Cardiac muscle cell (in vitro differentiated cells and primary cell): ENCODE measurements at regions not wholly inside any gene's neighbourhood (a gene's known extent, or its start where the extent isn't known, plus 50 kb on each side); places are given as distances from the start of the nearest gene placed in this dataset.
A peak's percentile ranks its signal among the peaks of the same experiment; 100 is the strongest.

Experiments
- DNase-seq, 2 donors: peaks; one replicate each; pipeline versions ENCODE4 v3.0.0 to v3.0.0-alpha.2; 2010 to 2017; ENCODE audit warnings: low read depth in 1 of 2, low spot score in 1 of 2
- H3K27ac ChIP-seq: fragments of 200-600 bp; sonication (generic); 2 replicates; pipeline ENCODE4 v1.5.1; 2016
- H3K27me3 ChIP-seq: fragments of 200-600 bp; sonication (generic); 2 replicates; pipeline ENCODE4 v1.6.0; 2016; ENCODE audit warnings: control low read depth
- H3K36me3 ChIP-seq: fragments of 200-600 bp; sonication (generic); 2 replicates; pipeline ENCODE4 v1.5.1; 2016; ENCODE audit warnings: control low read depth
- H3K4me1 ChIP-seq: fragments of 200-600 bp; sonication (generic); 2 replicates; pipeline ENCODE4 v1.8.1; 2017; ENCODE audit warnings: low read depth, mild to moderate bottlenecking, mixed run types
- H3K4me3 ChIP-seq: fragments of 200-600 bp; sonication (generic); 2 replicates; pipeline ENCODE4 v1.5.1; 2016; ENCODE audit warnings: mild to moderate bottlenecking
- H3K9me3 ChIP-seq: fragments of 200-600 bp; sonication (generic); 2 replicates; pipeline ENCODE4 v1.5.1; 2017; ENCODE audit warnings: low read depth, mild to moderate bottlenecking, control low read depth
- TF ChIP-seq, protein P1 (sequence below): IDR thresholded peaks from 2 replicates; pipeline ENCODE4 v1.5.1; 2012; ENCODE audit warnings: low read depth, mild to moderate bottlenecking, low read length

- peak in 1 of 2 donors; percentile 4 for DNase-seq
- Histone ChIP-seq H3K4me1 (no peaks in the 10 kb centered on the region), H3K27ac (no peak overlapping the region), H3K36me3 (no peaks in the 10 kb centered on the region), H3K4me3 (no peak overlapping the region), H3K9me3 (no peaks in the 10 kb centered on the region), H3K27me3 (no peaks in the 10 kb centered on the region)
- TF ChIP-seq, protein P1, sequence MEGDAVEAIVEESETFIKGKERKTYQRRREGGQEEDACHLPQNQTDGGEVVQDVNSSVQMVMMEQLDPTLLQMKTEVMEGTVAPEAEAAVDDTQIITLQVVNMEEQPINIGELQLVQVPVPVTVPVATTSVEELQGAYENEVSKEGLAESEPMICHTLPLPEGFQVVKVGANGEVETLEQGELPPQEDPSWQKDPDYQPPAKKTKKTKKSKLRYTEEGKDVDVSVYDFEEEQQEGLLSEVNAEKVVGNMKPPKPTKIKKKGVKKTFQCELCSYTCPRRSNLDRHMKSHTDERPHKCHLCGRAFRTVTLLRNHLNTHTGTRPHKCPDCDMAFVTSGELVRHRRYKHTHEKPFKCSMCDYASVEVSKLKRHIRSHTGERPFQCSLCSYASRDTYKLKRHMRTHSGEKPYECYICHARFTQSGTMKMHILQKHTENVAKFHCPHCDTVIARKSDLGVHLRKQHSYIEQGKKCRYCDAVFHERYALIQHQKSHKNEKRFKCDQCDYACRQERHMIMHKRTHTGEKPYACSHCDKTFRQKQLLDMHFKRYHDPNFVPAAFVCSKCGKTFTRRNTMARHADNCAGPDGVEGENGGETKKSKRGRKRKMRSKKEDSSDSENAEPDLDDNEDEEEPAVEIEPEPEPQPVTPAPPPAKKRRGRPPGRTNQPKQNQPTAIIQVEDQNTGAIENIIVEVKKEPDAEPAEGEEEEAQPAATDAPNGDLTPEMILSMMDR: no peak
Observed at GRCh38 chr5:97658116-97658900, 475.3 kb upstream of the RIOK2 start.

GRCh38 chr5:97666783-97667182, 483.7 kb upstream of the RIOK2 start:
- no peaks in the 10 kb centered on the region for H3K9me3 ChIP-seq
- H3K27me3 ChIP-seq: no peaks in the 10 kb centered on the region
- H3K4me3 ChIP-seq: no peak overlapping the region
- no peak overlapping the region for H3K27ac ChIP-seq
- DNase-seq: no peak
- TF ChIP-seq, protein P1: no peak
- no peaks in the 10 kb centered on the region for H3K36me3 ChIP-seq
- H3K4me1 ChIP-seq: no peaks in the 10 kb centered on the region

DNA sequence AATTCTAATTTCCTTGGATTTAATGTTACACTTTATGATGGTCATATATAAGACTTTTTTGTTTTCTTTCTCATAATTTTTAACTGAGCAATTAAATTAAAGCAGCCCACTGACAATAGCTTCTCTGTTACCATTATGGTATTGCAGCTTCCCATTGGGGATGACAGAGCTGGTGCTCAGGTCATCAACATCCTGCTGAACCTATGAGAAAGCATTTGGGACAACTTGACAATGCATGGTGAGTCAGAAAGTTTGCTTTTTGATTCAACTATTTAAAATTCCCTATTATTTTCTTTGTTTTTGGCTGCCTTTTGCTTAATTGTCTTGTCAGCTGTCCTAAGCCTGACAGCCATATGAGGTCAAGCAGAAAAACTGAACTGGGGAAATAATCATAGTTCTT, 487.4 kb upstream of the RIOK2 start:
- Histone ChIP-seq H3K4me1 (no peaks in the 10 kb centered on the region), H3K4me3 (no peak overlapping the region), H3K27ac (no peak overlapping the region), H3K9me3 (no peaks in the 10 kb centered on the region), H3K27me3 (no peaks in the 10 kb centered on the region), H3K36me3 (no peaks in the 10 kb centered on the region)
- TF ChIP-seq, protein P1: no peak
- DNase-seq: no peak

DNA sequence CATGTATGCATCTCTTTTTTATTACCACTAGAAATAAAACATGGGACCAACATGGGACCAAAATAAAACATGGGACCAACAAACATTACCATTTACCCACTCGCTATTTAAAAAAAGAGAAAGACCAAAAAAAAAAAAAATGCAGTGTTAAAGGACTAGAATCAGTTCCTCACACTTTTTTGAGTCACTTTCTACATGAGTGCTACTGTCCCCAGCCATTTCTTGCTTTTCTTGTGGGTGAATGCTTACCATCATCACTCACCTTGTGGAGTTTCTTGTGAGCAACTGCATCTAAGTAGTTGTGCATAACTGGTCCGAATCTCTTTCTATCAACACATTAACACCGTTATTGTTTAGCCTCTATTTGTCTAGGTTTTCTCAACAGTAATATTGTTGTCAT, 493.6 kb upstream of the RIOK2 start:
- TF ChIP-seq, protein P1: no peak
- H3K4me3 ChIP-seq: no peak overlapping the region
- H3K4me1 ChIP-seq: no peaks in the 10 kb centered on the region
- no peaks in the 10 kb centered on the region for H3K27me3 ChIP-seq
- H3K27ac ChIP-seq: no peak overlapping the region
- H3K9me3 ChIP-seq: no peaks in the 10 kb centered on the region
- H3K36me3 ChIP-seq: no peaks in the 10 kb centered on the region
- no peak for DNase-seq

DNA sequence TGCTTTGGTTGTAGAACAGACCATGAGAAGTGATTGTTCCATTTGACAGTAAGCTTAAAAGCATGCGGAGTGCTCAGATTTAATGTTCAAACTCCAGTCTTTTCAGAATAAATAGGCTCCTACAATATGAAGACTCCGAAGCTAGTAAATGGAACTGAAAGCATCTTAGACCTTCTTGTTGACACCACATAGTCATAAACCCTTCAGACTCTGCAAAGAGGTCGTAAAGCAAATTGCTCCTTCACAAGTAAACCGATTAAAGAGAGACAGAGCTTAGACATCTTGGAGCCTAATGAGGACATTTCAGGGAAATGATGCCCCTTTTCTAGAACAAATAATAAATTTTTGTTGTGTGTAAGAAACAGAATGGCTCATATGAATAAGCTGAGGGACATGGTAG, 511.0 kb upstream of the RIOK2 start:
- H3K27ac ChIP-seq: no peak overlapping the region
- no peaks in the 10 kb centered on the region for H3K9me3 ChIP-seq
- no peaks in the 10 kb centered on the region for H3K27me3 ChIP-seq
- H3K4me3 ChIP-seq: no peak overlapping the region
- H3K36me3 ChIP-seq: no peaks in the 10 kb centered on the region
- peaks cover 16% of the 10 kb centered on the region for H3K4me1 ChIP-seq
- DNase-seq: no peak
- TF ChIP-seq, protein P1: no peak
